GM21723 (cell line): ENCODE measurements at regions not wholly inside any gene's neighbourhood (a gene's known extent, or its start where the extent isn't known, plus 50 kb on each side); places are given as distances from the start of the nearest gene placed in this dataset.
A peak's percentile ranks its signal among the peaks of the same experiment; 100 is the strongest.

Source experiments
- ATAC-seq: cut with Tn5 transposase; IDR thresholded peaks from one replicate; pipeline ENCODE4 v1.9.1; 2021; ENCODE audit warnings: mild to moderate bottlenecking, moderate library complexity; ENCODE audit not compliant: unreplicated experiment

GRCh38 chr15:77557564-77557963 lies 75.1 kb downstream of the LINGO1 start:
- no peak for ATAC-seq

GRCh38 chr15:77557144-77557543 lies 75.6 kb downstream of the LINGO1 start:
- ATAC-seq: no peak

GRCh38 chr15:77556622-77557021 lies 76.1 kb downstream of the LINGO1 start:
- no peak for ATAC-seq

GRCh38 chr15:77555232-77555631 lies 77.5 kb downstream of the LINGO1 start:
- ATAC-seq: no peak

GRCh38 chr15:77554306-77555080 lies 78.2 kb downstream of the LINGO1 start:
- ATAC-seq: no peak

- no peak for ATAC-seq
These were observed 79.0 kb downstream of the LINGO1 start for GRCh38 chr15:77553695-77554094.

GRCh38 chr15:77553257-77553656 lies 79.5 kb downstream of the LINGO1 start:
- ATAC-seq: no peak

GRCh38 chr15:77552066-77552465 lies 80.6 kb downstream of the LINGO1 start:
- ATAC-seq: no peak

- ATAC-seq: no peak
These were observed 82.1 kb downstream of the LINGO1 start for GRCh38 chr15:77550301-77551251.

- ATAC-seq: no peak
These were observed 83.0 kb downstream of the LINGO1 start for GRCh38 chr15:77549576-77550288.

GRCh38 chr15:77548589-77549557 lies 83.8 kb downstream of the LINGO1 start:
- no peak for ATAC-seq

GRCh38 chr15:77547801-77548588 lies 84.7 kb downstream of the LINGO1 start:
- no peak for ATAC-seq

GRCh38 chr15:77546870-77547269 lies 85.8 kb downstream of the LINGO1 start:
- no peak for ATAC-seq

- ATAC-seq: no peak
These were observed 86.6 kb downstream of the LINGO1 start for GRCh38 chr15:77546050-77546501.

GRCh38 chr15:77545058-77545457 lies 87.7 kb downstream of the LINGO1 start:
- no peak for ATAC-seq

GRCh38 chr15:77544162-77544561 lies 88.5 kb downstream of the LINGO1 start:
- no peak for ATAC-seq

- ATAC-seq: peak; percentile 80
These were observed 89.4 kb downstream of the LINGO1 start for GRCh38 chr15:77543159-77543882.

GRCh38 chr15:77542491-77543001 lies 90.2 kb downstream of the LINGO1 start:
- ATAC-seq: no peak
